ENCODE measurements at regions not wholly inside any gene's neighbourhood (a gene's known extent, or its start where the extent isn't known, plus 50 kb on each side); places are given as distances from the start of the nearest gene placed in this dataset.
"Not testable (repeated sequence)": the region's sequence is repeated elsewhere in the genome, so short reads cannot be mapped to it uniquely, and the experiment has no call there.

DNA sequence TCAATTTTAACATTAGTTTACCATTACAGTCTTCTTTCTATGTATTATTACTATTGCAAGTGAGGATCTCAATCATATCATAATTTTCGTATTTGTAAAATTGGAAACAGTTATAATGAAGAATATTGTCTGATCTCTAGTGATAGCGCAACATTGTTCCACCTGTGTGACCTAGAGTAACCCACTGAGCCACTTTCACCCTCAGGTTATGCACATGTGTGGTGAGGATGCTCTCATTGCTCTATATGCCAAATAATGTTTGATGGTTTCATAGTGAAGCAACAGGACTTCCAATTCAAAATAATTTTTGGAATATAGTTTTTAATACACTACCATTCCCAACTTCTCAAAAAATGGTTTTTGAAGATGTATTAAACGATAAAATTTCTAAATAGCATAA is 603.1 kb upstream of the MAN1A1 start:
- Histone ChIP-seq H3K4me3 (no peak overlapping the region), H3K9me3 (no peaks in the 10 kb centered on the region), H3K4me1 (ENCODE audit: low read depth) (no peaks in the 10 kb centered on the region), H3K36me3 (ENCODE audit: low read depth) (no peaks in the 10 kb centered on the region)
- TF ChIP-seq, protein P1, sequence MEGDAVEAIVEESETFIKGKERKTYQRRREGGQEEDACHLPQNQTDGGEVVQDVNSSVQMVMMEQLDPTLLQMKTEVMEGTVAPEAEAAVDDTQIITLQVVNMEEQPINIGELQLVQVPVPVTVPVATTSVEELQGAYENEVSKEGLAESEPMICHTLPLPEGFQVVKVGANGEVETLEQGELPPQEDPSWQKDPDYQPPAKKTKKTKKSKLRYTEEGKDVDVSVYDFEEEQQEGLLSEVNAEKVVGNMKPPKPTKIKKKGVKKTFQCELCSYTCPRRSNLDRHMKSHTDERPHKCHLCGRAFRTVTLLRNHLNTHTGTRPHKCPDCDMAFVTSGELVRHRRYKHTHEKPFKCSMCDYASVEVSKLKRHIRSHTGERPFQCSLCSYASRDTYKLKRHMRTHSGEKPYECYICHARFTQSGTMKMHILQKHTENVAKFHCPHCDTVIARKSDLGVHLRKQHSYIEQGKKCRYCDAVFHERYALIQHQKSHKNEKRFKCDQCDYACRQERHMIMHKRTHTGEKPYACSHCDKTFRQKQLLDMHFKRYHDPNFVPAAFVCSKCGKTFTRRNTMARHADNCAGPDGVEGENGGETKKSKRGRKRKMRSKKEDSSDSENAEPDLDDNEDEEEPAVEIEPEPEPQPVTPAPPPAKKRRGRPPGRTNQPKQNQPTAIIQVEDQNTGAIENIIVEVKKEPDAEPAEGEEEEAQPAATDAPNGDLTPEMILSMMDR (IDR thresholded peaks at IDR 0.05) = no peak
- no peak for ATAC-seq
- intact Hi-C loops (cut with DNase I, micrococcal nuclease) = no loop called here
- DNase-seq = no peak

DNA sequence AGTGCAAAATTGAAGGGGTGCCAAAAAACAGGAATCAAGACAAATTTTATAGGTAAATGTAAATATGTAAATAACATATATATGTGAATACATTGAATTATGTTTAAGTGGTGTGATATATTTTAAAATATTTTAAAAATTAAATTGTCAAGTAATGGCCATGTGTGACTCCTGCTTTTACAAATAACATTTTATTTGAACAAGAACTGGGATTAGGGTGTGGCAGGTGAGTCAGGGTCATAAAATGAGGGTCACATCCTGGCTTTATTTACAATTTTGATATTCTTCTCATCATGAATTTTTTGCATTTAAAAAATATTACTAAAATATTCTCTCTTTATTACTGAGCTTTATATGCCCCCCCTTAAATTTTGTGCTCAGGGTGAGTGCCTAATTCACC is 601.1 kb upstream of the MAN1A1 start:
- TF ChIP-seq, protein P1 (IDR thresholded peaks at IDR 0.05) = no peak

DNA sequence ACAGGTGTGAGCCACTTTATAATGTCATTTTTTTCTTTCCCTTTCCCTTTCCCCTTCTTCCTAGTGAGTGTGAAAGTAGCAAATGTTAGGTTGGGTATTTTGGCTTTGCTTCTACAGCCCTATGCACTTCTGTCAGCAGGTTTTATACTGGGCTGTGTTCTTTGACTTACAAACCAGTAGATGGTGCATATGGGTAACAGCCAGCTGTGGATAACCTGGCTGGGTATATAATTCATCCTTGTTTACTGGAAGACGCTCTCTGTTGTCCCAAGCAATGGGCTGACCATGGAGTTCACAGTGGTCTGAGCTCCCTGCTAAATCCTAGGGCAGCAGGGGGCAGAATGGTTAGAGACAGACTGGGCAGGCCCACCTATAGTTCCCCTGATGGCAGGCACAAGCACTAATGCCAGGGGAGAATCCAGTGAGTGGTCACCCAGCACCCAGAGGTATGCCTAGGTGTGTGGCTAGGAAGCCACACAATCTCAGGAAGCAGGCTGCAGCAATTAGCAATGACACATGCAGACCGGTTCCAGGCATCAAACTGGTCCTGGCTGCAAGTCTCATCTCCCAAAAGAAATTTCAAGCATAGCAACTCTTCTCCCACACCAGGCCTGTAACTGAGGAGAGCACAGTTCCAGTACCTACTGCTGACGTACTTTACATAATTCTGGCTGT is 592.7 kb upstream of the MAN1A1 start:
- H3K9me3 ChIP-seq = no peaks in the 10 kb centered on the region
- ATAC-seq (no peak), DNase-seq (no peak)
- H3K4me1 ChIP-seq (ENCODE audit: low read depth) = no peaks in the 10 kb centered on the region
- H3K4me3 ChIP-seq = no peak overlapping the region
- no peaks in the 10 kb centered on the region for H3K36me3 ChIP-seq (ENCODE audit: low read depth)
- TF ChIP-seq, protein P1 (IDR thresholded peaks at IDR 0.05) = no peak
- intact Hi-C loops (cut with DNase I, micrococcal nuclease) = no loop called here

More for the DNA sequence above, 601.1 kb upstream of the MAN1A1 start:
- H3K4me3 ChIP-seq = no peak overlapping the region
- intact Hi-C loops (cut with DNase I, micrococcal nuclease) = no loop called here
- DNase-seq (no peak), ATAC-seq (no peak)
- H3K4me1 ChIP-seq (ENCODE audit: low read depth) = no peaks in the 10 kb centered on the region
- H3K9me3 ChIP-seq = no peaks in the 10 kb centered on the region
- H3K36me3 ChIP-seq (ENCODE audit: low read depth) = no peaks in the 10 kb centered on the region

DNA sequence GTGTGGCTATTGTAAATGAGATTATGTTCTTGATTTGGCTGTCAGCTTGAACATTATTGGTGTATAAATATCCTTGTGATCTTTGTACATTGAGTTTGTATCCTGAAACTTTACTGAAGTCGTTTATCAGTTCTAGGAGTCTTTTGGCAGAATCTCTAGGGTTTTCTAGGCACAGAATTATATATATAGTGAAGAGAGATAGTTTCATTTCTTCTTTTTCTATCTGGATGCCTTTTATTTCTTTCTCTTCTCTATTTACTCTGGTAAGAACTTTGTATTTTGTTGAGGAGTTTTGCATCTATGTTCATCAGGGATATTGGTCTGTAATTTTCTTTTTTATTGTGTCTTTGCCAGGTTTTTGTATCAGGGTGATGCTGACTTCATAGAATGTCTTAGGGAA is 589.2 kb upstream of the MAN1A1 start:
- TF ChIP-seq, protein P1 (IDR thresholded peaks at IDR 0.05) = no peak

DNA sequence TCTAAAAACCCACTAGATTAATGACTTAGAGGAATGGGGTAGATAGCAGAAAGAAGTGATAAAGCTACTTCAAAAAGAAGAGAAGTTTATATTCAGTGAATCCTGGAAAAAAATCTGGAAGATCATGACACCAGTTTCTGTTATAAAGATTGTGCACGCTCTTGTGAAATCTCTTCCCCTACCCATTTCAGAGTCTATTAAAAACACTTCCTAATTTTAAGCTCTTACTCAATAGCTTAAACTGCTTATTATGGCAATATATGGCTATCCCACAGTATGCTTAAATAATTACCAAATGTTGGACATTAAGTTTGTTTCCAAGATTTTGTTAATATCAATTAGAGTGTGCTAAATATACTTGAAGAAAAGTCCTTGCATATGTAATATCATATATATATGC is 585.3 kb upstream of the MAN1A1 start:
- DNase-seq (no peak), ATAC-seq (no peak)
- H3K4me1 ChIP-seq (ENCODE audit: low read depth) = no peaks in the 10 kb centered on the region
- intact Hi-C loops (cut with DNase I, micrococcal nuclease) = no loop called here
- no peaks in the 10 kb centered on the region for H3K36me3 ChIP-seq (ENCODE audit: low read depth)
- TF ChIP-seq, protein P1 (IDR thresholded peaks at IDR 0.05) = no peak
- no peaks in the 10 kb centered on the region for H3K9me3 ChIP-seq
- no peak overlapping the region for H3K4me3 ChIP-seq

More for the DNA sequence above, 589.2 kb upstream of the MAN1A1 start:
- Histone ChIP-seq H3K36me3 (ENCODE audit: low read depth) (no peaks in the 10 kb centered on the region), H3K9me3 (no peaks in the 10 kb centered on the region), H3K4me3 (no peak overlapping the region), H3K4me1 (ENCODE audit: low read depth) (no peaks in the 10 kb centered on the region)
- intact Hi-C loops (cut with DNase I, micrococcal nuclease) = no loop called here
- no peak for ATAC-seq
- DNase-seq = no peak

DNA sequence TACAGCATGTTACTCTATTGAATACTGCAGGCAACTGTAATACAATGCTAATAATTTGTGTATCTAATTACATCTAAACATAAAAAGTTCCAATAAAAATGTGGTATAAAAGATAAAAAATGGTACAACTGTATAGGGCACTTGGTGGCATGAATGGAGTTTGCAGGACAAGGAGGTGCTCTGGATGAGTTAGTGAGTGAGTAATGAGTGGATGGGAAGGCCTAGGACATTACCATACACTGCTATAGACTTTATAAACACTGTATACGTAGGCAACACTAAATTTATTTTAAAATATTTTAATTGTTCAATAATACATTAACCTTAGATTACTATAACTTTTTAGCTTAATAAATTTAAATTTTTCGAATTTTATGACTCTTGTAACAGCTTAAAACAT is 579.6 kb upstream of the MAN1A1 start:
- ATAC-seq (no peak), DNase-seq (no peak)
- intact Hi-C loops (cut with DNase I, micrococcal nuclease) = no loop called here

DNA sequence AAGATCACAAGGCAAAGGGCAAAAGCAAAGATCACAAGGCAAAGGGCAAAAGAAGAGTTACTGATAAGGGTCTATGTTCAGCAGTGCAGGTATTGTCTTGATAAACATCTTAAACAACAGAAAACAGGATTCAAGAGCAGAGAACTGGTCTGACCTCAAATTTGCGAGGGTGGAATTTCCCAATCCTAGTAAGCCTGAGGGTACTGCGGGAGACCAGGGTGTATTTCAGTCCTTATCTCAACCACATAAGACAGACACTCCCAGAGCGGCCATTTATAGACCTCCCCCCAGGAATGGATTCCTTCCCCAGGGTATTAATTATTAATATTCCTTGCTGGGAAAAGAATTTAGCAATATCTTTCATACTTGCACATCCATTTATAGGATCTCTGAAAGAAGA is 575.3 kb upstream of the MAN1A1 start:
- DNase-seq; ATAC-seq; H3K36me3 ChIP-seq (ENCODE audit: low read depth); intact Hi-C loops (cut with DNase I, micrococcal nuclease); H3K4me3 ChIP-seq; H3K4me1 ChIP-seq (ENCODE audit: low read depth): not testable (repeated sequence)
- H3K9me3 ChIP-seq = peaks cover 37% of the 10 kb centered on the region

More for the DNA sequence above, 579.6 kb upstream of the MAN1A1 start:
- TF ChIP-seq, protein P1 (IDR thresholded peaks at IDR 0.05) = no peak
- Histone ChIP-seq H3K9me3 (peaks cover 12% of the 10 kb centered on the region), H3K4me1 (ENCODE audit: low read depth) (no peaks in the 10 kb centered on the region), H3K36me3 (ENCODE audit: low read depth) (no peaks in the 10 kb centered on the region), H3K4me3 (no peak overlapping the region)
